ENCODE measurements at regions not wholly inside any gene's neighbourhood (a gene's known extent, or its start where the extent isn't known, plus 50 kb on each side); places are given as distances from the start of the nearest gene placed in this dataset.
A peak's percentile ranks its signal among the peaks of the same experiment; 100 is the strongest.

DNA sequence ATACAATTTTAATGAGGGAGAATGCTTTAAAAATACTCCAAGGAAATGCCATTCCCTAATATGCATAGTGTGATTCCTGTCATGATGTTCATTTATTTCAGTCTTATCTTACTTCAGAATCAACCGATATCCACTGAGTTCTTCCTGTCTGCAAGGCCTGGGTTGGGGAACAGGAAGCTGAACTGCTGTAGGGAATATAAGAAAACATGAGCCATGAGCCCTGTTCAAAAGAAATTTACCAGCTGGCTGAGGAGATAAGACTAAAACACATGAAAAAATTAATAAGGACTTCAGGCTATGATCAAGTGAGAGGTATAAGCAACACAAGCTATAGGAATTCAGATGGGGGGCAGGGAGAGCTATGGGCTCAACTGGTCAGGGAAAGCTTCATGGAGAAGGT lies 184.7 kb downstream of the PLPP4 start:
- H3K9me3 Mint-ChIP-seq = peaks cover 2 to 7% of the 10 kb centered on the region in 2 donors
- no peaks in the 10 kb centered on the region for H3K36me3 Mint-ChIP-seq
- no peak overlapping the region for H3K27ac Mint-ChIP-seq
- ATAC-seq (no peak), DNase-seq (ENCODE audit: low spot score in 2 of 2) (no peak)

DNA sequence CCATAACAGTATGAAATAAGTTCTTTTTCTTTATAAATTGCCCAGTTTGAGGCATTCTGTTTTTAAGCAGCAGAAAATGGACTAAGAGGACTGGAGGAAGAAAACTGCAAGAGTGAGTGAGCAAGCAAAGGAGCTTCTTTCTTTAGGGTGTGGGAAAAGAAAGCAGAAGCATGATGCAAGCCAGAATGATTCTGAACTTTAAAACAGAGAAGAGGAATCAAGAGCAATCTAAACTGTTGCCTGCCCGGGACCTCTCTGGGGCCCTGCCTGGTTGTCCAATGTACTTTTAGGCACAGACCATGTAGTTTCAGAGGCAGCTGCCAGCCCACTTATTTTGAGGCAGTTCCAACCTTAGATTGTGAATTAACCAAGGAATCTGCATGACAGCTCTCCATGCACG lies 186.3 kb downstream of the PLPP4 start:
- H3K36me3 Mint-ChIP-seq = no peaks in the 10 kb centered on the region
- no peak for DNase-seq (ENCODE audit: low spot score in 2 of 2)
- H3K9me3 Mint-ChIP-seq = peaks cover 0 to 7% of the 10 kb centered on the region in 2 donors
- H3K27ac Mint-ChIP-seq = no peak overlapping the region
- no peak for ATAC-seq

DNA sequence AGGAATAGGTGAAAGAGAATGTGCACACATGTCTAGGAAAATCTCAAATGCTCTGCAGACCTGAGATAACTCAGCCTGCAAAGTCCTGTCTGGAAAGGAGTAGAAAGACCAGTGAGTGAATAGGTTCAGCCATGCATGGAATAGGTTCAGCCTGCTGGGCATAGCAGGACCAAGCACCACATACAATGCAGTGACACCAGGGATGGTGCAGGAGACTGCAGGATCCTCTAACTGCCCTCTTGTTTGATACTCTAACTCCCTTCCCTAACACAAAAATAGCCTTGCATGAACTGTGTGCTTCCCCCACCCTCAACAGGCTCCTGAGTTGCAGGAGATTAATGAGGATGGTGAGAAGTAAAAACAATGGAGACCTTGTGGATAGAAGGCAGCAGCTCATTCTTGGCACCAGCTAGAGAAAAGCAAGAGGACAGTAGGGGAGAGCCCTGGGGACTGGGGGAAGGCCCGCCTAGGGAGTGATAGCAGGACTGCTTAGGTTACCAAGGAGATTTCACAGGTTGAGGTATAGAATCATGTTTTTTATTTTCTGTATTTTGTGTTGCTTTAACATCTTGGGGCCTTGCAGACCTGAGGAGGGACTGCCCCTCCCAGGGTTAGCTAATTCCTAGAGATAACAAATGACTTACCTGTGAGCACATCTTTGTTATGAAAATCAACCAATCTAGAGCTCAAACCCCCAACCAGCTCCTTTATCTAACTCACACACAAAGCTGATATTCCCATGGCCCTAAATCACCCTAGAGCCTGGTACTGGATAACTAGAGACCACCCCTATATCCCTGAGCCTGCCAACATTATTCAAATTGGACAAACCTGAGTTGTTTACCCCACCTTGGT lies 187.8 kb downstream of the PLPP4 start:
- DNase-seq (ENCODE audit: low spot score in 2 of 2) = no peak
- Mint-ChIP-seq H3K27ac (no peak overlapping the region), H3K36me3 (no peaks in the 10 kb centered on the region), H3K9me3 (peaks cover 0 to 7% of the 10 kb centered on the region in 2 donors)
- ATAC-seq = no peak

DNA sequence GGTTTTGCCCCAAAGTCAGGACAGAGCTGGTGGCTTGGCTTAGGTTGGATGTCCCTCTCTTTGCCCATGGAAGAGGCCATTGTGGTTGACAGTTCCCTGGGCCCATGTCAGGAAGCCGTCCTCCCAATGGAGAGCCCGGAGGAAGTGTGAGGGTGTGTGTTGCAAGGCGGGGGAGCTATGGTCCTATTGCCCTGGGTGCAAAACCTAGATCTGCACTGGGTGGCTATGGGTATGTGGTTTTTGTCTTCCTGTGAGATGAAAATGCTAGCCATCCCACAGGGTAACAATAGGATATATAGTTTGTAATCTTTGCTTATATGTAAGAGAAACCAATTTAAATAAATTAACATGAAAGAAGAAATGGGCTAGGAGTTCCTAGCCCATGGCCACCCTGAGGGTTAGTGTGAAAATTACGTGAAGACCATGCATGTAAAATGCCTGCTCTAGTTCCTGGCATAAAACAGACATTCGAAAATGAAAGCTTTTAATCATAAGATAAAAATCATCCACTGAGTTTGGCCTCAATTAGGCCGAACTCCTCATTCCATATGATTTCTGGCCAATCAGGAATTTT lies 189.2 kb downstream of the PLPP4 start:
- no peaks in the 10 kb centered on the region for H3K36me3 Mint-ChIP-seq
- ATAC-seq (no peak), DNase-seq (ENCODE audit: low spot score in 2 of 2) (no peak)
- H3K27ac Mint-ChIP-seq = no peak overlapping the region
- no peaks in the 10 kb centered on the region for H3K9me3 Mint-ChIP-seq

DNA sequence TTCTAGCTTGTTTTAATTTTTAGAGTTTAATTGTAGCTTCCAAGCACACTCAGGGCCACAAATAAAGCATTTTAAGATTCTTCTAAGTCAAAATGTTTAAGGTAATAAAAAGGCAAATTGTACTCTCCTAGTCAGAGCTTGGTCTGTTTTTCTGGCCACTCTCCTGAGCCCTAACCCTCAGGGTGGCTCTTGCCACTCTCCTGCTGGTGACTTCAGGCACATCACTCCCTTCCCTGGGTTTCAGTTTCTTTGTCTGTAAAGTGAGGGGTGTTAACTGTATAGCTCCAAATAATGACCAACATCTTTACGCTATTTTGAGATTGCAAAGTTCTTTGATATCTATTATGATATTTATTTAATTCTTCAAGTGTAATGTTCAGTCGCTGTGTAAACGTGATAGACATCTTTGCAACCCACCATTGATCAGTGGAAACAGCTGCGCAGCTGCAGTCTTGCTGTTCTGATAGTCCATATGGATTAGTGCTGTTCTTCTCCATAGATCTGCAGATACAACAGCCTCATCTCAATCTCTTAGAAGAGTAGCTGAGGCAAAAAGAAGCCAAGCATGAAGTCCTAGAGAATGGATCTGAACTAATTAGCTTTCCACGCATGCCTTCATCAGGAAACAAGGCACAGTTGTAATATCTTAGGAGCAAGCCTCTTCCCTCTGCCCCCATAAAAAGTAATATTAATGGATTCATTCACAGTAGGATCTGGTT lies 189.9 kb downstream of the PLPP4 start:
- no peaks in the 10 kb centered on the region for H3K36me3 Mint-ChIP-seq
- no peak for DNase-seq (ENCODE audit: low spot score in 2 of 2)
- ATAC-seq = no peak
- no peaks in the 10 kb centered on the region for H3K9me3 Mint-ChIP-seq
- H3K27ac Mint-ChIP-seq = no peak overlapping the region

DNA sequence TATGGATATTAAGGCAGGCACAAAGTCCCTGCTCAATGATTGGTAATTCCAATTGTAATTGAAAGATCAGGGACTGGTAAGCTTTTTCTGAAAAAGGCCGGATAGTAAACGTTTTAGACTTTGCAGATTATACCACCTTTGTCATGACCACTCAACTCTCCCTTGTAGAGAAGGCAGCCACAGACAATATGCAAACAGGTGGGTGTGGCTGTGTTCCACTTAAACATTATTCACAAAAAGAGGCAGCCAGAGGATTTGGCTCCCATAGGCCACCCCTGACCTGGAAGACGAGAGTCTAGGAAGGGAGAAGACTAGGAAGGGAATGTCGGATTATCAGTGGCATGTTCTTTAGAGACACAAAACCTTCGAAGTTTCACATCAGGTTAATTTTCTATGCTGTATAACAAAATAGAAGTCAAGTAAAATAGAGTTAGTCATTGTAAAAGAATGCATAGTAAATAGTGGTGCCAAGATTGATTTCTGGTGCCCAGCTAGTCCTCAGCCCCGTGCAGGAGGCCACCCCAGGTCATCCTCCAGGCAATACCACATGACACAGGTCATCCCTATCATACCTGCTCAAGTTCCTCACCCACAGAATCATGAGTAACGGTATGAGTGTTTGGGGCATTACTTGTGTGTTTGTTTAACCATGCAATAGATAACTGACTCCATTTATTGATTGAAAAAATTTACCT lies 193.8 kb downstream of the PLPP4 start:
- Mint-ChIP-seq H3K27ac (no peak overlapping the region), H3K9me3 (no peaks in the 10 kb centered on the region), H3K36me3 (no peaks in the 10 kb centered on the region)
- DNase-seq (ENCODE audit: low spot score in 2 of 2) (no peak), ATAC-seq (no peak)

DNA sequence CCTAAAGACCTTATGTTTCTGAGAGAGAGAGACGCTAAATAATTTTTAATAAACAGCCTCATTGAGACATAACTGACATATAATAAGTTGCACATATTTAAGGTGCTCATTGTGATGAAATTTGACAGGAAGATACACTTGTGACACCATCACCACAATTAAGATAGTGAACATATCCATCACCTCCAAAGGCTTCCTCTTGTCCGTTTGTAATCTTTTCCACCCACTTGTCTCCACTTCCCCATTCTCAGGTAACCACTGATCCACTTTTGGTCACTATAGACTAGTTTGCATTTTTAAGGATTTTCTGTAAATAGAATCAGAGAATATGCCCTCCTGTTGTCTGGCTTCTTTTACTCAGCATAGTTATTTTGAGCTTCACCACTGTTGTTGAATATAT lies 195.1 kb upstream of the WDR11 start:
- H3K27ac Mint-ChIP-seq = no peak overlapping the region
- ATAC-seq (no peak), DNase-seq (ENCODE audit: low spot score in 2 of 2) (no peak)
- H3K36me3 Mint-ChIP-seq = no peaks in the 10 kb centered on the region
- H3K9me3 Mint-ChIP-seq = no peaks in the 10 kb centered on the region

DNA sequence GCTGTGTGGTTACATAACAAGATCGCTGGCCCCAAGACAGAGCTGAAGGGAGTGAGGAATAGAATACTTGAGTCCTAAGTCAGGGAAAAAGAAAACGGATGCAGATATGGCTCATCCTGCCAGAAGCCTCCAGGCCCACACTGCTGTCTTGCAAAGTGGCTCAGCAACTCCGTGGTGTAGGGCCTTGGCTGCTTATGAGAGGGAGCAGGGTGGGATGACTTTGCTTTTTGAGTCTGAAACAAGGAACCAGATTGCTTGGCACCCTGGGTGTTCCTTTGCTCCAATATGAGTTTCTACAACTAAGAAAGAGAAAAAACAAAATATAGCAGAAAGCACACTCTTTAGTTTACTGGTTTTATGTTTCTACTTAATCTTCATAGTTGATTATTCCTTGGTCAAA lies 193.8 kb upstream of the WDR11 start:
- no peak for ATAC-seq
- H3K27ac Mint-ChIP-seq = no peak overlapping the region
- no peaks in the 10 kb centered on the region for H3K9me3 Mint-ChIP-seq
- DNase-seq (ENCODE audit: low spot score in 2 of 2) = no peak
- no peaks in the 10 kb centered on the region for H3K36me3 Mint-ChIP-seq

DNA sequence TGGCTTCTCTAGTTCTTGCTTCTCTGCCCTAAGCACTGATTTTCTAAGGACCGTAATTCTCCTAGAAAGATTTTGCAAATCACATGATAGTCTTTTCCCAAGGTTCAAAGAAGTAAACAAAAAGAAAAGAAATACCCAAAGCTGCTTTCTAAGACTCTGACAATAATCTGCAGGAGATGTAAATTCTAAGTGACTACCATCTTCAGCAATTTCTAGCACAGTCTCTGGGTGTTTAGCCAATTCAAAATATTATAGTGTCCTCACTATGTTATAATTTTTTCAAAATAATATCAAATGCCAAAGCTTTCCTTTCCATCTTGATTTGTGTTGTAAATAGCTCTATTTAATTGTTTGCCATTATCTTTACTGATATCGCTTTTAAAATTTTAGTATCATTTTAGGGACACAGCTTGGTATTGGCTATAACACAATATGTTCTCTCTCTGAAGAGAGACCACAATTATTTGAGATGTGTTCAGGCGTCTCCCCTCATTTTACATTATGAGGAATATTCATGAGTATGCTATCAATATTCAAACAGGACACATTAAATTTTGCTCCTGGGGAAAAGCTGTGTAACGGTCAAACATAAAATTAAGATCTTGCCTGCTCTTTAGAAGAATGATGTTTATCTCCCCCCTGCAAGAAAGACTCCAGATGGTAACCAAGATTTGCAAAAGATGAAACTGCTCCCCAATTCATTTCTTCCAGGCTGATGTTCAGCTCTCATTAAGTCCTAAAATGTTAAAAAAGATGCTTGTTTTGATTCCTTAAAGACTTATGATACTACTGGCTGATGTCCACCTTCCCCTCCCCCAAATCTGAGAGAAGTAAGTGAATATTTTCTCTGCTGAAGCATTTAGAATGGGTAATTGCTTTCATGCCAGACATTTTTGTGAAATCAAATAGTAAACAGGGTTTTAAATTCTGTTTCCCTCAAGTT lies 191.9 kb upstream of the WDR11 start:
- ATAC-seq (no peak), DNase-seq (ENCODE audit: low spot score in 2 of 2) (no peak)
- no peaks in the 10 kb centered on the region for H3K36me3 Mint-ChIP-seq
- no peaks in the 10 kb centered on the region for H3K9me3 Mint-ChIP-seq
- H3K27ac Mint-ChIP-seq = no peak overlapping the region

DNA sequence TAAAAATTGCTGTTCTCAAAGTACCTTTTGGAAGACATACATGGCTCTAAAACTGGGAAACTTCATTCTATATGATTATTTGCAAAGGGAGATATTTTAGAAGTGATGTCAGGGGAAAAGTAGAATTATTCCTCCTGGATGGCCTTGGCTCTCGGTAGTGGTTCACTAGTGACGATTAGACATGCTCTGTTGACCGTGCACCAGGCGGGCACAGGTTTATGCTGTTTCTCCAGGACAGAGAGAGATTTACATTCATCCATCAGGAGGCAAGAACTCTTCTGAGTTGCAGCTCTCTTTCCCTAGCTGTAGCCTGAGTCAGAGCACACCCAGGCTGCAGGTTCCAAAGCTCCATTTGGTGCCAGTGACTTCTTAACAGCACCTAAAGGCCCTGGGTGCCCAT lies 184.9 kb upstream of the WDR11 start:
- Mint-ChIP-seq H3K9me3 (no peaks in the 10 kb centered on the region), H3K27ac (no peak overlapping the region), H3K36me3 (no peaks in the 10 kb centered on the region)
- ATAC-seq (no peak), DNase-seq (ENCODE audit: low spot score in 2 of 2) (no peak)

DNA sequence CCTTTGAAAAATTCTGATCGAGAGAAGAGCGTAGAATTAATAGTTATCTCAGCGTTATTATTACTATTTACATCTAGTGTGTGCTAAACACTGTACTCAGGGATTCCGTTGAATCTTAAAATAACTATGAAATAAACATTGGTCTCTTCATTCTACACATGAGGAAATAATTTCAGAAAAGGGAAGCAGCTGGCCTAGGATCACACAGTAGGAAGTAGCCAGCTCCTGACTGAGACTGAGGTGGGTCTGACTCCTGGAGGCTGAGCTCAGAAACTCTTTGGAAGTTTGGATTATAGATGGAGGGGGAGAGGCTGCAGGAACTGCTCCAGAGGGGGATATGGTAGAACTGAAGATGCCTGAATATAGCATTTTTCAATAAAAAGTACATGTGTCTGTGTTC lies 183.9 kb upstream of the WDR11 start:
- DNase-seq (ENCODE audit: low spot score in 2 of 2) (no peak), ATAC-seq (no peak)
- peaks cover 0 to under 1% of the 10 kb centered on the region in 2 donors for H3K36me3 Mint-ChIP-seq
- no peak overlapping the region for H3K27ac Mint-ChIP-seq
- H3K9me3 Mint-ChIP-seq = no peaks in the 10 kb centered on the region

DNA sequence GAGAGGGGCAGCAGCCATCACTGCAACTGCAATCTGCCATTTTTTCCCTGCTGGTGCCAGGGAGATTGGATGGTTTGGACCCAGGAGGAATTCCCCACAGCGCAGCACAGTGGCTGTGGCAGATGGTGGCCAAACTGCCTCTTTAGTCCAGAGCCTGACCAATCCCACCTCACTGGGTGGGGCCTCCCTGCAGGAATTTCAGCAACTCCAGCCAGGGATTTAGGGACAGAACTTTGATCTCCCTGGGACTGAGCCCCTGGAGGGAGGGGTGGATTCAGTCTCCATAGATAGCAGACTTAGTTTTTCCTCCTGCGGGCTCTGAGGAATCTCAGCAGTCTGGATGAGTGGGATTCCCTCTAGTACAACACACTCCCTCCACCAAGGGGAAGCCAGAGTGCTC lies 179.7 kb upstream of the WDR11 start:
- H3K27ac Mint-ChIP-seq = no peak overlapping the region
- H3K9me3 Mint-ChIP-seq = peaks cover 17% of the 10 kb centered on the region in 2 donors
- peaks cover 0 to 5% of the 10 kb centered on the region in 2 donors for H3K36me3 Mint-ChIP-seq
- DNase-seq (ENCODE audit: low spot score in 2 of 2) (no peak), ATAC-seq (no peak)

DNA sequence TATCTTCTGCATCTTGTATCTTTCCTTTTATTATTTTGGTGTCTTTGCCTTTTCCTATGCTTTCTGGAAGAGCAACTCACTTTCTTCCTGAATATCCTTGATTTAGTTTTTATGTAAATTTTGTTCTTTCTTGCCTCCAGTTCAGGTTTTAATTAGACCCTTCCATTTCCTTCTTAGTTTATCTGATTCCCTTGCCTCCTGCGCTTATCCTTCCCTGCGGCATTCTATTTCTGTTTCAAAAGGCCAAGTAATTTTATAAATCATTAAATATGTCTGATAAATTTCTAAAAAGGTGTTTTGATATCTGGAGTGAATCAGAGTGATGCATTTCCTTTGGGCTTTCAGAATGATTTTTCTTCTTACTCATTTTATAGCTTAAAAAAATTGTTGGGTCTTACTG lies 167.7 kb upstream of the WDR11 start:
- no peaks in the 10 kb centered on the region for H3K36me3 Mint-ChIP-seq
- H3K27ac Mint-ChIP-seq = peak overlapping the region in 1 of 2 donors; percentile 23
- H3K9me3 Mint-ChIP-seq = peaks cover under 1 to 2% of the 10 kb centered on the region in 2 donors
- ATAC-seq = no peak
- no peak for DNase-seq (ENCODE audit: low spot score in 2 of 2)

DNA sequence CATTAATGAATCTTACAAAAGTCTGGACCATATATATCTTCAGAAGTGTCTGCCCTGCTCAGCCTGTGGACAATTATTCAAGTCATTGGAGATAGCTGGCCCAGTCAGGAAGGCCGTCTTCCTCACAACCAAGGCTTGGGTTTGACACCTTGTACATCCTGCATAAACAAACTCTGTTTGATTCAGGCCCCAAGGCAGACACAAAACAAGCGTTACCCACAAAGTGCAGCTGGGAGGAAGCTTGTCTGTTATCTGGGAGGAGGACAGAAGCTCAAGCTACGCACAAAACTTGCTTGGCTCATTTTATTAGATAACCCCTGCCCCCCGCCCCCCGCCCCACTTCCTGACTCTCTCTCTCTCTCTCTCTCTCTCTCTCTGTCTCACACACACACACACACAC lies 166.9 kb upstream of the WDR11 start:
- no peak for DNase-seq (ENCODE audit: low spot score in 2 of 2)

DNA sequence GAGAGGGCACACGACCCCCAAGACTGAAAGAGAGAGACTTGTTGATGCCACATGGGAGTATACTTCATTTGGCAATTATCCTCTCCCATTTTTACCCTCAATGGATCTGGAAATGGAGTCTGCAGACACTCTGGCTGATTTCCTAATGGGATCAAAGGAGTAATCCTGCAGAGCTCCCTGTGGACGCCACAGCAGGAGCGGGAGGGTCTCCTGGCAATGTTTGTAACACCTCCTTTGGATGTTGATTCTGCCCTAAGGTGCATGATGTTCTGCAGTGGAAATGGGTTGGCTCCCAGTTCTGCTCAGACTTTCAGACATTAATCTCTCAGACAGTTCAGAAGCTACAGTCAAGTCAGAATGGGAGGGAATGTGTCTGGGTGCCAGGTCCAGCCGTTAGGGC lies 166.0 kb upstream of the WDR11 start:
- no peak for DNase-seq (ENCODE audit: low spot score in 2 of 2)

More for the DNA sequence above, 166.9 kb upstream of the WDR11 start:
- no peaks in the 10 kb centered on the region for H3K36me3 Mint-ChIP-seq
- H3K27ac Mint-ChIP-seq = no peak overlapping the region
- ATAC-seq = no peak
- no peaks in the 10 kb centered on the region for H3K9me3 Mint-ChIP-seq

DNA sequence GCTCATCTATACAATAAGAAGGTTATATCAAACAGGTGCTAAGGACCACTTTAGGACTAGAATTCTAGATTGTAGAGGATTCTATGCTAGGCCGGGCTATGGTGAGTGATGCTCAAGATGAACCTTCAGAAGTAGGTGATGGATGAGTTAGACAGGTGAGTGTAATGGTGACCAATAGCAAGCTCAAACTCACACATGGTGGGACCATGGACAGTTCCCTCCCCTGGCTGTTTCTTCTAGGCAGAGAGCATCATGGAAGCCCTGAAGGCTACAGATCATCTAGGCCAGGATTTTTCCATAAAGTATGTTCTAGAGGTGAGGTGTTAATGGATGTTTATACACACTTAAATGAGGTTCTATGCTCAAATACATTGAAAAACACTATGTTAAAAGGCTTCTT lies 162.2 kb upstream of the WDR11 start:
- Mint-ChIP-seq H3K9me3 (peaks cover 0 to 3% of the 10 kb centered on the region in 2 donors), H3K36me3 (no peaks in the 10 kb centered on the region), H3K27ac (no peak overlapping the region)
- ATAC-seq (no peak), DNase-seq (ENCODE audit: low spot score in 2 of 2) (no peak)

More for the DNA sequence above, 166.0 kb upstream of the WDR11 start:
- Mint-ChIP-seq H3K27ac (no peak overlapping the region), H3K36me3 (no peaks in the 10 kb centered on the region), H3K9me3 (no peaks in the 10 kb centered on the region)
- no peak for ATAC-seq

Measured in activated naive CD4-positive, alpha-beta T cell treated with anti-CD3 and anti-CD28 coated beads, Interleukin-2, amount 50 U/mL, for 72 hours (primary cell).